HepG2 (cell line): ENCODE measurements at regions not wholly inside any gene's neighbourhood (a gene's known extent, or its start where the extent isn't known, plus 50 kb on each side); places are given as distances from the start of the nearest gene placed in this dataset.

ENCODE experiments used
- ESRRA ChIP-seq: sonication (generic); formaldehyde crosslinking; IDR thresholded peaks from 2 replicates; pipeline ENCODE4 v1.5.1; 2020; ENCODE audit warnings: mild to moderate bottlenecking, low read depth, missing genetic modification reagents
- FOXJ3 ChIP-seq: sonication (generic); formaldehyde crosslinking; IDR thresholded peaks from 2 replicates; pipeline ENCODE4 v1.4.0; 2020; ENCODE audit warnings: missing genetic modification reagents, mild to moderate bottlenecking, borderline replicate concordance
- JUN ChIP-seq: sonication (generic); formaldehyde crosslinking; IDR thresholded peaks from 2 replicates; pipeline ENCODE4 v1.4.0; 2020; ENCODE audit warnings: mild to moderate bottlenecking, missing genetic modification reagents
- MLX ChIP-seq: IDR thresholded peaks from 2 replicates; pipeline ENCODE4 v1.6.1; 2016
- POLR2A ChIP-seq, 2 experiments: IDR thresholded peaks; 2 replicates each; pipeline ENCODE4 v1.6.1; 2011; ENCODE audit warnings: low read depth in 2 of 2, low read length in 2 of 2, mild to moderate bottlenecking in 1 of 2, moderate library complexity in 1 of 2; ENCODE audit not compliant: insufficient read depth in 1 of 2
- SPEN ChIP-seq: sonication (generic); formaldehyde crosslinking; IDR thresholded peaks from 2 replicates; pipeline ENCODE4 v1.5.1; 2020; ENCODE audit warnings: low read depth, mild to moderate bottlenecking, missing genetic modification reagents
- ZBTB43 ChIP-seq: sonication (generic); formaldehyde crosslinking; conservative IDR thresholded peaks from 2 replicates; pipeline ENCODE4 v1.4.0; 2020; ENCODE audit warnings: missing genetic modification reagents
- ZFP36 ChIP-seq: fragments of 150-350 bp; IDR thresholded peaks from 2 replicates; pipeline ENCODE4 v1.6.1; 2018; ENCODE audit warnings: borderline replicate concordance, low read length, low read depth; ENCODE audit not compliant: partially characterized antibody
- ZNF274 ChIP-seq: sonication (generic); formaldehyde crosslinking; IDR thresholded peaks from 2 replicates; pipeline ENCODE4 v1.5.1; 2020; ENCODE audit warnings: mild to moderate bottlenecking, missing genetic modification reagents

DNA sequence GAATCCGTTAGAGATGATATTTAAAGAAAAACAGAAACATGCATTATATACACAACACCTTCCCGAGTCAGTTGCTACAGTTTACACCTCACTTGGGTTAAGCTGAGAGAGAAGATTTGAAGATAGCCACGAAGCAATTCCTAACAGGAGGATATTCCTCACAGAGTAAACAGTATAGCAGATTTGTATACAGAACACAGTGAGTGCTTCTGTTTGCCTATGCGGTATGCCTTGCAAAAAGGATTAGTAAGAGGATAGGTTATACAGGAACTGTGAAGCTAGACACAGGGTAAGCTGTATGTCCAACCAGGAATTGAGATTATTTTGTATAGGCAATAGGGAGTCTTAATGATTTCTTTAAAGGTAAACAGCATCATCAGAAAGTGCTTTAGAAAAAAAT is 471.8 kb downstream of the LIG4 start:
- TF ChIP-seq ZNF274: no peak
- TF ChIP-seq POLR2A (IDR thresholded peaks at IDR 0.05; ENCODE audit: insufficient read depth in 1 of 2, low read depth in 2 of 2, low read length in 2 of 2): no peak
- no peak for TF ChIP-seq SPEN (CRISPR knock-in tag)
- TF ChIP-seq MLX (CRISPR knock-in tag): no peak
- no peak for TF ChIP-seq ESRRA (CRISPR knock-in tag)
- TF ChIP-seq ZBTB43 (CRISPR knock-in tag): no peak
- TF ChIP-seq ZFP36: no peak
- TF ChIP-seq JUN (CRISPR knock-in tag): no peak
- no peak for TF ChIP-seq FOXJ3 (CRISPR knock-in tag)
